HG03097 (cell line): ENCODE measurements at regions not wholly inside any gene's neighbourhood (a gene's known extent, or its start where the extent isn't known, plus 50 kb on each side); places are given as distances from the start of the nearest gene placed in this dataset.

Source experiments
- ATAC-seq: cut with Tn5 transposase; IDR thresholded peaks from one replicate; pipeline ENCODE4 v1.9.1; 2021; ENCODE audit not compliant: unreplicated experiment, low FRiP score

- ATAC-seq: no peak
Measured at GRCh38 chr1:163257763-163258162, 55.0 kb upstream of the RGS5 start.

DNA sequence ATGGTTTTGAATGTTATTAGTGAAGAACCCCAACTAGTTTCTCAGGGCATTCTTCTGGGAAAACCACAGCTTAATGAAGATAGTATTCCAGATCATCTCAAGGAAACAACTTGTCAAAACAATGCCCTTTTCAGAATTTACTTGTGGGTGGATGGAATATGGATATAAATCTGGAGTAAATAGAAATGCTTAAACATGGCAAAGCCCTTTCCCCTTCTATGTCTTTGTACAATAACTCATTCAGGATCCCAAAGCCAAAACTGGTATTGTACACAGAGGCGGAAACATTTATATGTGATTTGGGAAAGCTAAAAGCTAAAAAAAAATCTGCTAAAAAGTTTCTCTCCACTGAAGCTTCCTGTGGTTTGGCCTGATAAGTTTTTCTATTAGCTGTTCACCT lies 55.5 kb upstream of the RGS5 start:
- no peak for ATAC-seq

DNA sequence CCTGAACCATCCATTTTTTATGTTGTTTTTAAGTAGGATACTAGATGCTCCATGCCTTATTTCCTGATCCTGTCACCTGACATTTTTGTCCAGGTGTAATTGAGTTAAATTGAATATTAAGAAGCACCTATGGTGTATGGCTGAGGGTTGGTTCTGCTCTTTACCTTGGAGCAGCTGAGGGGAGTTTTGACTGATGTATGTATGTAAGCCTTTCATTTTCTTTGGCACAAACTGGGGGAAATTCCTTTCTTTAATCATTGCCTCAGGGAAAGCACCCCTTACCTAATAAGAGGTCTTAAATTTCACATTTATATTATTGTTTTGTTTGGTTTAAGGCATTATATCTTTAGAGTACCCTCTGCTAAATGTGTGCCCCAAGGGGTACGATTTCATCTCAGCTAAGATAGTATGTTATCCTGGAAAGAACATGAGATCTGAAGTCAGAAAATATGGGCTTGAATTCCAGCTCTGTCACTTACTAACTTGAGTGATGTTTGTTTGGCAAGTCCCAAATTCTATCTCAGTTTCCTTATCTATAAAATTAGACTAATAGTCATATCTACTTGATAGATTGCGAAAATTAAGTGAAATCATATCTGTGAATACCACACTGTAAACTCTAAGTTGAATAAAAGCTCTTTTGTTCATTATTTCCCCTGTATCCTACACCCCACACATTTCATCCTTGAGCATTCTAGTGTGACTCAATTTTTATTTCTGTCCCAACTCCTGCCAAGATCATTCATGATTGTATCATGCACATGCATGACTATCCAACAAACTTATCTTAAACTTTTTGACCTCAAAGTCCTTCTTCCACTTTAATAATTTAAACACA lies 57.7 kb upstream of the NUF2 start:
- ATAC-seq: peak; percentile 58

DNA sequence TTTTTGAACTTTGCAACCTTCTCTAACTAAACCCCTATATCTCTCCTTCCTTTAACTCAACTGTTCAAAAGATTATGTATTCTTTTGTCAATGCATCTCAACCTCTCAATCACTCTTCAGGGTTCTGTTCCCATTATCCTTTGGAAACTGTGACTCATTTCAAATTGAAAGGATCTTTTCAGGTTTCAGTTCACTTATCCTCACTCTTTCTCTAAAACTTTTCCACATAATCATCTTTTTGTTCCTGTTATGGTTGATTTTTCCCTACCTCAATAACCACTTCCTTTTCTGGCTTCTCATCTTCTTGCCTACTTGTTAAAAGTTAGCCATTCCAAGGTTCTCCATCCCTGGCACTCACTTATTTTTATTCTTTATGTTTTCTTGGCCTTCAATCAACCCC lies 56.2 kb upstream of the NUF2 start:
- no peak for ATAC-seq

GRCh38 chr1:163267962-163268361 lies 53.8 kb upstream of the NUF2 start:
- ATAC-seq: no peak

GRCh38 chr1:163271535-163271934 lies 50.2 kb upstream of the NUF2 start:
- no peak for ATAC-seq
